Activated CD4-positive, alpha-beta T cell treated with anti-CD3 and anti-CD28 coated beads, Interleukin-2, amount 50 U/mL, for 4 hours (primary cell): ENCODE measurements at regions not wholly inside any gene's neighbourhood (a gene's known extent, or its start where the extent isn't known, plus 50 kb on each side); places are given as distances from the start of the nearest gene placed in this dataset.
A peak's percentile ranks its signal among the peaks of the same experiment; 100 is the strongest.
"Not testable (repeated sequence)": the region's sequence is repeated elsewhere in the genome, so short reads cannot be mapped to it uniquely, and the experiment has no call there.

Experiments used
- DNase-seq, 2 experiments: peaks; one replicate each; pipeline ENCODE4 v3.0.0-alpha.2; 2020

DNA sequence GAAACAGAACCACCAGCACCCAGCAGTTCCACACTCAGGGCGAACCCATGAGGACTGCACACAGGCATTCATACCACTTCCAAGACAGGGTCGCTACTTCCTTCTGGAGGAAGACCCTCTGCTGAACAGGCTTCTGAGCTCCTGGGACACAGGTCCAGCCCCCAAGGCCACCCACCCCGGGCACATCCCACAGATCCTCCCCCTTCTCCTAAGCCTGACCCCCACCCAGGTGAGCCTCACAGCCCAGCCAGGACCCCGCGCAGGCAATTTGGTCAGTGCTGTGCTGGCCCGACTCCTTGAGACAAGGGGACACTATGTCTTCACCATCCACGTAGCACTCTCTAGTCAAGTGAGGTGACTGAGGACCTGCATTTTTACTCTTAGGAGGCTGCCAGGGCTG lies 5382.7 kb upstream of the TPTE start:
- DNase-seq: not testable (repeated sequence)

DNA sequence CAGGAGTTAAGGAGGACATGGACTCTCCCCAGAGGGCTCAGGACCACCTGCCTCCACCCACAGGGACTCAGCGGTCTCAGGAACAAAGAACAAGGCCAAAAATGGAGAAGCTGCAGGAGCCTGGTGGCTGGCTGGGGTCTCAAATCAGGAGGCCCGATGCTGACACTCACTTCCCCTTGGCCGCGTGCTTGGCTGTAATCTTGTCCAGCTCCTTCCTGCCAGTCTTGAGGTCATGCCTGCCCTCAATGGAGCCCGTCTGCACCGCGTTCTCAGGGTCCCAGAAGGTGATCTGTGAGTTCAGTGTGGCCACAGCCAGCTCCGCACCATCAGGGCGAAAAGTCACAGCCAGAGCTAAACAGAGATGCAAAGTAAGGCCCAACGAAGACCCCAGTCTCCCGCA lies 5381.9 kb upstream of the TPTE start:
- DNase-seq: not testable (repeated sequence)

DNA sequence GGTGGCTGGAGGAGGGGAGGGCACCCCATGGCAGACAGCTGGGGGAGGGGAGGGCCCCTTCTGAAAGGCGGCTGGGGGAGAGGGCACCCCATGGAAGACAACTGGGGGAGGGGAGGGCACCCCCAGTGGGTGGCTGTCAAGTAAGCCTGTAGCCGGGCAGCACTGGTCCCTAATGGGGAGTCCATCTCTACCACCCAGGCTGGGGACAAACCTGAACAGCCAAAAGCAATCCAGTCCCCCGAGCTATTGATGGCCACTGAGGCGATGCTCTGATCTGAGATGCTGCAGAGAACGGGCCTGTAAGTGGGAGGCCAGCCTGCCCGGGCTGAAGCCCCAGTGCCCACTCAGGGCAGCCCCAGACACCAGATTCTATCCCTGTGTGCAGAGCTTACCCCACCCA lies 5378.4 kb upstream of the TPTE start:
- DNase-seq: not testable (repeated sequence)

DNA sequence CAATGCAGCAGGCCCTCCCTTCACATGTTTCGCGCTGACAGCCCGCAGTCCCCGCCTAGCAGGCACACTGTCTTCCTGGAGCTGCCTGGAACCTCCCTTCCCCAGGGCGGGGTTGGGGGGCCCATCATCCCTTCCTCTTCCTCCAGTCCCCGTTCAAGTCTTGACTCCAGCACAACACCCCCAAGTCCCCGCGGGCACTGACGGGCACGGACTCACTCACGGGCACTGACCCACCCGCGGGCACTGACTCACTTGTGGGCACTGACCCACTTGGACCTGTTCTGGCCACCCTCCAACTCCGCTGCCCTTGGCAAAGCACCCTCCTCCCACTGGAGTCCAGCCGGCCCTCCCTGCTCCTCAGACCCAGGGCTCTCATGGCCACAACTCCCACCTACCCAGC lies 5376.7 kb upstream of the TPTE start:
- DNase-seq: not testable (repeated sequence)

DNA sequence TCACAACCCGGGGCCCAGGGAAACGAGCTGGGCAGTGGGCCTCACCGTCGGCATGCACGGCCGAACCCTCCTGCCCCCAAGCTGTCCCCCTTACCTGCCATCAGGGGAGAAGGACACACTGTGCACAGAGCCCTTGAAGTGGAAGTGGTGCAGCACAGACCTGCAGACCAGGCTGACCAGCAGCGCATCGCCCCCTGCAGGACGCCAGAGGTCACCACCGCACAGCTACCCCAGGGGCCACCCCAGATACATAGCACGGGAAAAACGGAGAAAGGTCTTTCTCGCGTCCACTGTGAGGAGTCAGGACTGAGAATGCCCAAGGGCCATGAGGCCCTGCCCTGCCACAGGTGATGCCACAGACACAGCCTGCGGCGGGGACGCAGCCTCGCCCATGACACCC lies 5373.7 kb upstream of the TPTE start:
- DNase-seq: not testable (repeated sequence)

DNA sequence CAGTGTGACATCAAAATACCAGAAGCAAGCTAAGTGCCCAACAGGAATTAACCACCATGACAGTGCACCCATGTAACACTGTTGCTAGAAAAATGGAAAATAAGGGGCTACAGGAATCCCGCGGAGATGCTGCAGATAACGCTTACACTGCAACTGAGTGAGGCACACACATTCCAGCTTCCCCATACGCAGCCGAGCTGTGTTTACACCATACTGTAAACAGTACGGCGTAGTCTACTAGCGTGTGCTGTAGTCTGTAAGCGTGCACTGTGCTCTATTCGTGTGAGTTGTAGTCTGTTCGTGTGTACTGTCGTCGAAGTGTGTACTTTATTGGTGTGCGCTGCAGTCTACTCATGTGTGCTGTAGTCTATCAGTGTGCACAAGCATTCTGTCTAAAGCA lies 5372.2 kb upstream of the TPTE start:
- DNase-seq: not testable (repeated sequence)

DNA sequence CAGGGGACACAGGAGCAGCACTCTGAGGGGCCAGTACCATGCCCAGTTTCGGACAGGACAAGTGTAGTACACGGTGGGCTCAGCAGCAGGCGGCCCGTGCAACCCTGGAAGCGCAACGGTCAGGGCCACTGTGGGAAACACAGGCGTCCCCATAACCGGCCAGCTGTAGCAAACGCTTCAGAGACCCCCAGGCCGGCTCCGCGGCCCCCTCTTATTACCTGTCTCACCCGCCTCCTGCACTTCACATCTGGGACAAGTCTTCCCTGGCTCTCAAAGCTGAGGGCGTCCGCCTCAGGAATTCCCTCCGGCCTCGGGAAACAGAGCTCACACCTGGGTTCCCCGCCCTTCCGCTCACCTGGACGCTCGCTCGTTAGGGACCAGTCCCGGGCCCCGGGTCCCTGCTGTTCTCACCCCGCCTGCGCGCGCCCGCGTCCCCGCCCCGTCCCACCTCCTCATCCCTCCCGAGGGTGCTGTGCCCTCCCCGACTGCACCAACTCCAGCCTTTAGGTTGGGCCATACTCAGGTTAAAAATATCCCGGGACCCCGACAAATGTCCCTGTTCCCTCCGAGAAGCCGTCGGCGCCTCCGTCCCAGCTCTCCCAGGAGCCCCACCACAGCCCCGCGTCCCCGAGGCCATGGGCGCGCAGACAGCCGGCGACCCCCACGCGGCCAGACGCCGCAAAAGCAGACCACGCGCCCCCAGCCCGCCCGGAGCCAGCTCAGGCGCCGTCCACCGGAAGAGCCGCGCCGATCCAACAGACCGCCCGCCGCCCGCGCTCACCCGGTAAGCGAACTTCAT lies 5367.3 kb upstream of the TPTE start:
- not testable (repeated sequence) for DNase-seq

DNA sequence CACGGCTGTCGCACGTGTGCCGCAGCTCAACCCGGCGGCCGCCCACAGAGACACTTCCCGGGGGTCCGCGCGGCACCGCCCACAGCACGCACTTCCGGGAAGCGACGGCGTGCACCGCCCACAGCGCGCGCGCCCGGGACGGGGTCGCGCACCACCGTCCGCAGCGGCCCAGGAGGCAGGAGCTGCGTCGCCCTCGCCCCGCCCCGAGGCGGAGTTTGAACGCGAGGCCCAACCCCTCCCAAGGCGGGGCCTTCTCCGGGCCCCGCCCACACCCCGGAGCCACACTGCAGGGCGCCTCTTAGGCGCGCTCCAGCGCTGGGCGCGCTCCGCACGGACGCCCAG lies 5366.8 kb upstream of the TPTE start:
- DNase-seq: peak; percentile 73 to 77

DNA sequence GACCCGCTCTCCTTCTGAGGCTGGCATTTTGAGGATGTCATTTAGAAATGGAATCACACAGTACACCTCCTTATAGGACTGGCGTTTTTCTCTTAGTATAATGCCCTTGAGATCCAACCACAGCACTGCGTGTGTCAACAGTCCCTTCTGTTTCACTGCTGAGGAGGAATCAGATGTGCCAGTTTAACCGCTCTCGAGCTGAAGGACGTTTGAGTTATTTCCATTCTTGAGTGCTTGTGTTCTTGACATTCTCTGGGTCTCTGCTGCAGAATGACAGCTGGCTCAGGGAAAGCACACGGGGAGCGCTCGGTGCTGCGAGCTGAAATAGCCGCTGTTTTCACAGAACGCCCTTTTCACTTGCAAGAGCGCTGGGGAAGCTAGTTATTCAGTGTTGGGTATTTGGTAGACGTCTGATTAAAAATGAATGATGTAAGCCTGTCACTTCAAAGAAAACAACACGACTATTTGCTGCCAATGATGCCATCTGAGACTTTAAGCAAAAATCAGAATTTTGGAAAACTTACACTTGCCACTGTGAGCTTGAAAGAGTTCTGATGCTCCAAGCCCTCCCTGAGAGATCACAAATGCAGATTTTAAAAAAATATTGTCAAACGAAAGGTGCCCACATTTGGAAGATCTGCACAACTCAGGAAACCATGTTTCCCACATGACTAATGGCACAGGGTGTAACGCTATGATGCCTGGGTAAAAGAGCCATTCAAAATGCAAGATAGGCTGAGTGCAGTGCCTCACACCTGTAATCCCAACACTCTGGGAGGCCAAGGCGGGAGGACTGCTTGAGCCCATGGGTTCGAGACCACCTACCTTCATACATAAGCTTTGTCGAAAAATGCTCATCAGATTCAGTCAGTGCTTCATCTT lies 5358.4 kb upstream of the TPTE start:
- DNase-seq: not testable (repeated sequence)

DNA sequence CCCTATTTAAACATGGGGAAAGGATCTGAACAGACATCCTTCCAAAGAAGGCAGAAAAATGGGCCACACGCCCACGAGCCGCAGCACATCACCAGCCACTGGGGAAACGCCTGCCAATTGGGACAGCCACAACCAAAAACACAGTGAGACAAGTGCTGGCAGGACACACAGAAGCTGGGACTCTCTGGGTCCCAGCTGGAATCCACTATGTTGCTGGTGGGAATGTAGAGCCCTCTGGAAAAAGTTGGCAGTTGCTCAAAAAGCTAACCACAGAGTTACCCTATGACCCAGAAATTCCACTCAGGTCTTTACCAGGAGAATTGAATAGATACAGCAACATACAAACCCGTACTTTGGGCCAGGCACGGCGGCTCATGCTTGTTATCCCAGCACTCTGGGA lies 5355.6 kb upstream of the TPTE start:
- not testable (repeated sequence) for DNase-seq
